Lung microvascular endothelial cell (primary cell): ENCODE measurements at regions not wholly inside any gene's neighbourhood (a gene's known extent, or its start where the extent isn't known, plus 50 kb on each side); places are given as distances from the start of the nearest gene placed in this dataset.
"Not testable (repeated sequence)": the region's sequence is repeated elsewhere in the genome, so short reads cannot be mapped to it uniquely, and the experiment has no call there.

Experiments used
- DNase-seq, 2 donors: peaks; one replicate each; pipeline versions ENCODE4 v3.0.0 to v3.0.0-alpha.2; 2010; ENCODE audit warnings: low read depth in 2 of 2

GRCh38 chr4:84022564-84022963 is 476.5 kb downstream of the NKX6-1 start:
- no peak for DNase-seq

GRCh38 chr4:84019626-84020025 is 479.5 kb downstream of the NKX6-1 start:
- DNase-seq, result no peak

GRCh38 chr4:84003046-84003445 is 467.1 kb downstream of the GPAT3 start:
- no peak for DNase-seq

GRCh38 chr4:84001876-84002569 is 466.1 kb downstream of the GPAT3 start:
- no peak for DNase-seq

GRCh38 chr4:83996254-83996653 is 460.3 kb downstream of the GPAT3 start:
- DNase-seq, result no peak

GRCh38 chr4:83993774-83994173 is 457.9 kb downstream of the GPAT3 start:
- no peak for DNase-seq

- no peak for DNase-seq
These were observed 453.9 kb downstream of the GPAT3 start for GRCh38 chr4:83989835-83990234.

GRCh38 chr4:83981156-83981555 is 445.2 kb downstream of the GPAT3 start:
- DNase-seq, result no peak

- no peak for DNase-seq
These were observed 443.9 kb downstream of the GPAT3 start for GRCh38 chr4:83979773-83980172.

GRCh38 chr4:83974111-83974780 is 438.3 kb downstream of the GPAT3 start:
- no peak for DNase-seq

GRCh38 chr4:83964996-83965541 is 429.2 kb downstream of the GPAT3 start:
- no peak for DNase-seq

- DNase-seq, result no peak
These were observed 426.6 kb downstream of the GPAT3 start for GRCh38 chr4:83962492-83962891.

- no peak for DNase-seq
These were observed 425.7 kb downstream of the GPAT3 start for GRCh38 chr4:83961575-83961974.

GRCh38 chr4:83959160-83959559 is 423.3 kb downstream of the GPAT3 start:
- DNase-seq, result no peak

- DNase-seq, result no peak
These were observed 411.9 kb downstream of the GPAT3 start for GRCh38 chr4:83947830-83948193.

GRCh38 chr4:83947125-83947829 is 411.4 kb downstream of the GPAT3 start:
- DNase-seq, result no peak

- DNase-seq, result not testable (repeated sequence)
These were observed 407.8 kb downstream of the GPAT3 start for GRCh38 chr4:83943691-83944090.

GRCh38 chr4:83932750-83933391 is 397.0 kb downstream of the GPAT3 start:
- DNase-seq, result no peak

- DNase-seq, result no peak
These were observed 395.9 kb downstream of the GPAT3 start for GRCh38 chr4:83931659-83932438.

- DNase-seq, result no peak
These were observed 393.6 kb downstream of the GPAT3 start for GRCh38 chr4:83929550-83929949.

GRCh38 chr4:83926950-83927349 is 391.0 kb downstream of the GPAT3 start:
- no peak for DNase-seq
